ENCODE measurements at regions not wholly inside any gene's neighbourhood (a gene's known extent, or its start where the extent isn't known, plus 50 kb on each side); places are given as distances from the start of the nearest gene placed in this dataset.

GRCh38 chr1:219266524-219266923 is 92.8 kb downstream of the LYPLAL1 start:
- TF ChIP-seq ARNT (IDR thresholded peaks at IDR 0.05) (no peak), BHLHE40 (IDR thresholded peaks at IDR 0.05; ENCODE audit: borderline replicate concordance) (no peak), SP1 (IDR thresholded peaks at IDR 0.05) (no peak), FOXM1 (IDR thresholded peaks at IDR 0.05; ENCODE audit: borderline replicate concordance) (no peak), SUZ12 (IDR thresholded peaks at IDR 0.05) (no peak), ELF4 (IDR thresholded peaks at IDR 0.05) (no peak), HDGF (IDR thresholded peaks at IDR 0.05; ENCODE audit: borderline replicate concordance) (no peak), ZNF384 (IDR thresholded peaks at IDR 0.05) (no peak), FOXK2 (IDR thresholded peaks at IDR 0.05) (no peak), L3MBTL2 (conservative IDR thresholded peaks at IDR 0.05) (no peak), PKNOX1 (IDR thresholded peaks at IDR 0.05) (no peak), FOXA1 (IDR thresholded peaks at IDR 0.05) (no peak)

All from HEK293T (cell line).